B cell (primary cell): ENCODE measurements at regions not wholly inside any gene's neighbourhood (a gene's known extent, or its start where the extent isn't known, plus 50 kb on each side); places are given as distances from the start of the nearest gene placed in this dataset.

Source experiments
- EZH2 ChIP-seq: IDR thresholded peaks from 2 replicates; pipeline ENCODE4 v1.6.1; 2012; ENCODE audit warnings: borderline replicate concordance, low read depth, mild to moderate bottlenecking, moderate library complexity, low read length; ENCODE audit not compliant: insufficient read depth, poor library complexity, severe bottlenecking
- TF ChIP-seq, protein P1 (sequence below): fragments of 200-600 bp; IDR thresholded peaks from one replicate; pipeline ENCODE4 v1.8.0; 2022; ENCODE audit warnings: antibody characterized with exemption, mild to moderate bottlenecking

DNA sequence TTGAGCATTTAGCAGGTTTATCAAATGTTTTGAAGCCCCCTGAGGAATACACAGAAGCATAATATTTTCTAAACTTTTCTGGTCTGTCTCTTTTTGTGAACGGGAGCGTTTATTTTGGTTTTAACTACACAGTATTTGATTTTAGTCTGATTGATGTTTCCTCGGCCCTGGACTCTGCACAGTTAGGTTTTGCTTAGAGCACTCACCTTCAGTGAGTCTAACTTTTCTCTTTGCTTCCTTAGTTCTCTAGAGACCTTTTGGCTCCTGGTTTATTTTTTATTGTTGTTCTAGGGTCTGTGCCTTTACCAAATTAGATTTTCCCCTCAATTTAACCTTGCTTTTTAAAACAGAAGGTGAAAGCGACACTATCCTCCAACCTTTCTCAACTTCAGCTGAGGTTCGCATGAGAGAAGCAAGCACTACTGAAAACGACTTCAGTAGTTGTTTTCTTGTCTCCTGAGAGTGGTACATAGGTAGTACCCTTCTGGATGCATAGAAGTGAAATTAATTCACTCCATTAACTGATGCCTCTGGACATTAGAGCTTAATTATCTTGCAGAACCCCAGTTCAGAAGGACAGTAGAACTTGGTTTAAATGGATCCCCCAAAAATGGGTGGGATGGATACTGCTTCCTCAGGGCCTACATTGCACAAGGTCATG lies 166.7 kb upstream of the ELL2 start:
- TF ChIP-seq, protein P1, sequence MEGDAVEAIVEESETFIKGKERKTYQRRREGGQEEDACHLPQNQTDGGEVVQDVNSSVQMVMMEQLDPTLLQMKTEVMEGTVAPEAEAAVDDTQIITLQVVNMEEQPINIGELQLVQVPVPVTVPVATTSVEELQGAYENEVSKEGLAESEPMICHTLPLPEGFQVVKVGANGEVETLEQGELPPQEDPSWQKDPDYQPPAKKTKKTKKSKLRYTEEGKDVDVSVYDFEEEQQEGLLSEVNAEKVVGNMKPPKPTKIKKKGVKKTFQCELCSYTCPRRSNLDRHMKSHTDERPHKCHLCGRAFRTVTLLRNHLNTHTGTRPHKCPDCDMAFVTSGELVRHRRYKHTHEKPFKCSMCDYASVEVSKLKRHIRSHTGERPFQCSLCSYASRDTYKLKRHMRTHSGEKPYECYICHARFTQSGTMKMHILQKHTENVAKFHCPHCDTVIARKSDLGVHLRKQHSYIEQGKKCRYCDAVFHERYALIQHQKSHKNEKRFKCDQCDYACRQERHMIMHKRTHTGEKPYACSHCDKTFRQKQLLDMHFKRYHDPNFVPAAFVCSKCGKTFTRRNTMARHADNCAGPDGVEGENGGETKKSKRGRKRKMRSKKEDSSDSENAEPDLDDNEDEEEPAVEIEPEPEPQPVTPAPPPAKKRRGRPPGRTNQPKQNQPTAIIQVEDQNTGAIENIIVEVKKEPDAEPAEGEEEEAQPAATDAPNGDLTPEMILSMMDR: no peak
- TF ChIP-seq EZH2: no peak
